ENCODE measurements at regions not wholly inside any gene's neighbourhood (a gene's known extent, or its start where the extent isn't known, plus 50 kb on each side); places are given as distances from the start of the nearest gene placed in this dataset.

DNA sequence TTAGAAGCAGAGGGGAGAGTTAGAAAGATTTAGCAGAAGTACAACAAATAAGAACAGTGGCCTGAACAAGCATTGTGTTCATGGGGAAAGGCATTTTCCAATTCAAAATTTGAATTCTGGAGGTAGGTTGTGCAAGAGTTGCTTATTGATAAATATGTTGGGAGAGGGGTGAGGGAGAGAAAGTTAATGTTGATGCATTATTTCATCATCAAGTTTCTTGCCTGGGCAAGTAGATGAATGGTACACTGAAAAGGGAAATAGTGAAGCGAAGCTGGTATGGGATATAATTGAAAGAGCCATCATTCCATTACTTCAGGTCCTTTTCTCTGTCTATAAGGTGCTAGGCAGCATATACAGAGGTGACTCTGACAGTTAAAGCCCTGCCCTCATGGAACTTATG, 288.9 kb upstream of the GBE1 start:
- TF ChIP-seq, protein P1, sequence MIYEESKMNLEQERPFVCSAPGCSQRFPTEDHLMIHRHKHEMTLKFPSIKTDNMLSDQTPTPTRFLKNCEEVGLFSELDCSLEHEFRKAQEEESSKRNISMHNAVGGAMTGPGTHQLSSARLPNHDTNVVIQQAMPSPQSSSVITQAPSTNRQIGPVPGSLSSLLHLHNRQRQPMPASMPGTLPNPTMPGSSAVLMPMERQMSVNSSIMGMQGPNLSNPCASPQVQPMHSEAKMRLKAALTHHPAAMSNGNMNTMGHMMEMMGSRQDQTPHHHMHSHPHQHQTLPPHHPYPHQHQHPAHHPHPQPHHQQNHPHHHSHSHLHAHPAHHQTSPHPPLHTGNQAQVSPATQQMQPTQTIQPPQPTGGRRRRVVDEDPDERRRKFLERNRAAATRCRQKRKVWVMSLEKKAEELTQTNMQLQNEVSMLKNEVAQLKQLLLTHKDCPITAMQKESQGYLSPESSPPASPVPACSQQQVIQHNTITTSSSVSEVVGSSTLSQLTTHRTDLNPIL (CRISPR knock-in tag; IDR thresholded peaks at IDR 0.05; ENCODE audit: low read depth), result no peak
- TF ChIP-seq ZNF565 (CRISPR knock-in tag; conservative IDR thresholded peaks at IDR 0.05; ENCODE audit: low read depth) (no peak), GLIS3 (CRISPR knock-in tag; IDR thresholded peaks at IDR 0.05) (no peak), ISL1 (CRISPR knock-in tag; IDR thresholded peaks at IDR 0.05) (no peak), CSDC2 (CRISPR knock-in tag; IDR thresholded peaks at IDR 0.05) (no peak), SNAI2 (CRISPR knock-in tag; IDR thresholded peaks at IDR 0.05) (no peak), ZNF70 (CRISPR knock-in tag; IDR thresholded peaks at IDR 0.05) (no peak), TCF4 (CRISPR knock-in tag; IDR thresholded peaks at IDR 0.05; ENCODE audit: borderline replicate concordance) (no peak), ESRRG (CRISPR knock-in tag; IDR thresholded peaks at IDR 0.05) (no peak), ARNTL (CRISPR knock-in tag; IDR thresholded peaks at IDR 0.05; ENCODE audit: borderline replicate concordance, low read depth) (no peak), ZNF8 (CRISPR knock-in tag; IDR thresholded peaks at IDR 0.05) (no peak), PPARA (CRISPR knock-in tag; IDR thresholded peaks at IDR 0.05; ENCODE audit: borderline replicate concordance) (no peak)
- TF ChIP-seq, protein P2, sequence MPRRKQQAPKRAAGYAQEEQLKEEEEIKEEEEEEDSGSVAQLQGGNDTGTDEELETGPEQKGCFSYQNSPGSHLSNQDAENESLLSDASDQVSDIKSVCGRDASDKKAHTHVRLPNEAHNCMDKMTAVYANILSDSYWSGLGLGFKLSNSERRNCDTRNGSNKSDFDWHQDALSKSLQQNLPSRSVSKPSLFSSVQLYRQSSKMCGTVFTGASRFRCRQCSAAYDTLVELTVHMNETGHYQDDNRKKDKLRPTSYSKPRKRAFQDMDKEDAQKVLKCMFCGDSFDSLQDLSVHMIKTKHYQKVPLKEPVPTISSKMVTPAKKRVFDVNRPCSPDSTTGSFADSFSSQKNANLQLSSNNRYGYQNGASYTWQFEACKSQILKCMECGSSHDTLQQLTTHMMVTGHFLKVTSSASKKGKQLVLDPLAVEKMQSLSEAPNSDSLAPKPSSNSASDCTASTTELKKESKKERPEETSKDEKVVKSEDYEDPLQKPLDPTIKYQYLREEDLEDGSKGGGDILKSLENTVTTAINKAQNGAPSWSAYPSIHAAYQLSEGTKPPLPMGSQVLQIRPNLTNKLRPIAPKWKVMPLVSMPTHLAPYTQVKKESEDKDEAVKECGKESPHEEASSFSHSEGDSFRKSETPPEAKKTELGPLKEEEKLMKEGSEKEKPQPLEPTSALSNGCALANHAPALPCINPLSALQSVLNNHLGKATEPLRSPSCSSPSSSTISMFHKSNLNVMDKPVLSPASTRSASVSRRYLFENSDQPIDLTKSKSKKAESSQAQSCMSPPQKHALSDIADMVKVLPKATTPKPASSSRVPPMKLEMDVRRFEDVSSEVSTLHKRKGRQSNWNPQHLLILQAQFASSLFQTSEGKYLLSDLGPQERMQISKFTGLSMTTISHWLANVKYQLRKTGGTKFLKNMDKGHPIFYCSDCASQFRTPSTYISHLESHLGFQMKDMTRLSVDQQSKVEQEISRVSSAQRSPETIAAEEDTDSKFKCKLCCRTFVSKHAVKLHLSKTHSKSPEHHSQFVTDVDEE (CRISPR knock-in tag; IDR thresholded peaks at IDR 0.05), result no peak
- TF ChIP-seq, protein P3, sequence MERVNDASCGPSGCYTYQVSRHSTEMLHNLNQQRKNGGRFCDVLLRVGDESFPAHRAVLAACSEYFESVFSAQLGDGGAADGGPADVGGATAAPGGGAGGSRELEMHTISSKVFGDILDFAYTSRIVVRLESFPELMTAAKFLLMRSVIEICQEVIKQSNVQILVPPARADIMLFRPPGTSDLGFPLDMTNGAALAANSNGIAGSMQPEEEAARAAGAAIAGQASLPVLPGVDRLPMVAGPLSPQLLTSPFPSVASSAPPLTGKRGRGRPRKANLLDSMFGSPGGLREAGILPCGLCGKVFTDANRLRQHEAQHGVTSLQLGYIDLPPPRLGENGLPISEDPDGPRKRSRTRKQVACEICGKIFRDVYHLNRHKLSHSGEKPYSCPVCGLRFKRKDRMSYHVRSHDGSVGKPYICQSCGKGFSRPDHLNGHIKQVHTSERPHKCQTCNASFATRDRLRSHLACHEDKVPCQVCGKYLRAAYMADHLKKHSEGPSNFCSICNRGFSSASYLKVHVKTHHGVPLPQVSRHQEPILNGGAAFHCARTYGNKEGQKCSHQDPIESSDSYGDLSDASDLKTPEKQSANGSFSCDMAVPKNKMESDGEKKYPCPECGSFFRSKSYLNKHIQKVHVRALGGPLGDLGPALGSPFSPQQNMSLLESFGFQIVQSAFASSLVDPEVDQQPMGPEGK (CRISPR knock-in tag; IDR thresholded peaks at IDR 0.05; ENCODE audit: borderline replicate concordance), result no peak
- ATAC-seq, result no peak

DNA sequence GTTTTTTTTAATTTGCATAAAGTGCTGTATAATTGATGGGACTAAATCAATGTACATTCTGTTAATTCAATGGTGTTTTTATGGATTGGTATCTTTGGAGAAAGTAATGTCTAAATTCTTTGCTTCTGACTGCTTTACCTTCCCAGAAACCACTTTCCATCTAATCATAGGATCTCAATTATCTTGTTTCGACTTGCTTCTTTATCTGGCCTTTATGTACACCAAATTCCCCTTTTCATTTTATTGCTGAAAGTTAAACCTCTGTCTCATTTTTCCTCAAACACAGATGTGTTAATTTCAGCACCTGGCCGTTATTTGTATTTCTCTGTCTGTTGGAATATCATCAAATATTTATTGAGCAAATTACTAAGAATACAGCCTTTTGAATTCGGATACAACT, 287.3 kb upstream of the GBE1 start:
- no peak for ATAC-seq

More for the DNA sequence above, 287.3 kb upstream of the GBE1 start:
- TF ChIP-seq, protein P3 (CRISPR knock-in tag; IDR thresholded peaks at IDR 0.05; ENCODE audit: borderline replicate concordance), result no peak
- TF ChIP-seq ZFP30 (CRISPR knock-in tag; IDR thresholded peaks at IDR 0.05) (no peak), ZNF565 (CRISPR knock-in tag; conservative IDR thresholded peaks at IDR 0.05; ENCODE audit: low read depth) (no peak), ZNF70 (CRISPR knock-in tag; IDR thresholded peaks at IDR 0.05) (no peak), ARNTL (CRISPR knock-in tag; IDR thresholded peaks at IDR 0.05; ENCODE audit: borderline replicate concordance, low read depth) (no peak), OSR1 (CRISPR knock-in tag; IDR thresholded peaks at IDR 0.05) (no peak)
- TF ChIP-seq, protein P1 (CRISPR knock-in tag; IDR thresholded peaks at IDR 0.05; ENCODE audit: low read depth), result no peak
- TF ChIP-seq, protein P4, sequence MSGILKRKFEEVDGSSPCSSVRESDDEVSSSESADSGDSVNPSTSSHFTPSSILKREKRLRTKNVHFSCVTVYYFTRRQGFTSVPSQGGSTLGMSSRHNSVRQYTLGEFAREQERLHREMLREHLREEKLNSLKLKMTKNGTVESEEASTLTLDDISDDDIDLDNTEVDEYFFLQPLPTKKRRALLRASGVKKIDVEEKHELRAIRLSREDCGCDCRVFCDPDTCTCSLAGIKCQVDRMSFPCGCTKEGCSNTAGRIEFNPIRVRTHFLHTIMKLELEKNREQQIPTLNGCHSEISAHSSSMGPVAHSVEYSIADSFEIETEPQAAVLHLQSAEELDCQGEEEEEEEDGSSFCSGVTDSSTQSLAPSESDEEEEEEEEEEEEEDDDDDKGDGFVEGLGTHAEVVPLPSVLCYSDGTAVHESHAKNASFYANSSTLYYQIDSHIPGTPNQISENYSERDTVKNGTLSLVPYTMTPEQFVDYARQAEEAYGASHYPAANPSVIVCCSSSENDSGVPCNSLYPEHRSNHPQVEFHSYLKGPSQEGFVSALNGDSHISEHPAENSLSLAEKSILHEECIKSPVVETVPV (CRISPR knock-in tag; IDR thresholded peaks at IDR 0.05), result no peak
- TF ChIP-seq, protein P2 (CRISPR knock-in tag; IDR thresholded peaks at IDR 0.05), result no peak
- TF ChIP-seq, protein P5, sequence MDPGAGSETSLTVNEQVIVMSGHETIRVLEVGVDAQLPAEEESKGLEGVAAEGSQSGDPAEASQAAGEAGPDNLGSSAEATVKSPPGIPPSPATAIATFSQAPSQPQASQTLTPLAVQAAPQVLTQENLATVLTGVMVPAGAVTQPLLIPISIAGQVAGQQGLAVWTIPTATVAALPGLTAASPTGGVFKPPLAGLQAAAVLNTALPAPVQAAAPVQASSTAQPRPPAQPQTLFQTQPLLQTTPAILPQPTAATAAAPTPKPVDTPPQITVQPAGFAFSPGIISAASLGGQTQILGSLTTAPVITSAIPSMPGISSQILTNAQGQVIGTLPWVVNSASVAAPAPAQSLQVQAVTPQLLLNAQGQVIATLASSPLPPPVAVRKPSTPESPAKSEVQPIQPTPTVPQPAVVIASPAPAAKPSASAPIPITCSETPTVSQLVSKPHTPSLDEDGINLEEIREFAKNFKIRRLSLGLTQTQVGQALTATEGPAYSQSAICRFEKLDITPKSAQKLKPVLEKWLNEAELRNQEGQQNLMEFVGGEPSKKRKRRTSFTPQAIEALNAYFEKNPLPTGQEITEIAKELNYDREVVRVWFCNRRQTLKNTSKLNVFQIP (CRISPR knock-in tag; IDR thresholded peaks at IDR 0.05; ENCODE audit: borderline replicate concordance, low read depth), result no peak
